ENCODE measurements at regions not wholly inside any gene's neighbourhood (a gene's known extent, or its start where the extent isn't known, plus 50 kb on each side); places are given as distances from the start of the nearest gene placed in this dataset.
A peak's percentile ranks its signal among the peaks of the same experiment; 100 is the strongest.
"Not testable (repeated sequence)": the region's sequence is repeated elsewhere in the genome, so short reads cannot be mapped to it uniquely, and the experiment has no call there.

- DNase-seq = no peak
These were observed 187.4 kb downstream of the ATOH1 start for GRCh38 chr4:94015956-94016355.

- no peak for DNase-seq
These were observed 174.9 kb upstream of the SMARCAD1 start for GRCh38 chr4:94032754-94033153.

- DNase-seq = no peak
These were observed 170.7 kb upstream of the SMARCAD1 start for GRCh38 chr4:94036964-94037363.

DNA sequence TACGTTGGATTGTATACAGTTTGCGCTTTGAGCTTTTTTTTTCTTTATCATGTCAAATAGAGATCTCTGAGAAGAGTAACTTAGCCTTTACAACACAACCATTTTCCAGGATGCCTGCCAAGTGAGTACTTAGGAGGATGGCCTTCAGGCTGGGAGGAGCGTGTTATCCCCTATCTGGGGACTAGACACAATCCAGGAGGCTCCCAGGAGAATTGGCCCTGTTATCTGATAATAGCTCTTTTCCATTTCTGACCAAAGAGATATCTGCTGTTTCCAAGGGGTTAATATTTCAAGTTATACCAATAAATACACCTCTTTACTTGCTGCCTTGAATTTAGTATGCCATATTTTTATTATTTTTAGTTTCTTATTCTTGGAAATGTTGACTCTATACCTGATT, 169.5 kb upstream of the SMARCAD1 start:
- no peak for DNase-seq

GRCh38 chr4:94039226-94039625, 168.4 kb upstream of the SMARCAD1 start:
- DNase-seq = no peak

- not testable (repeated sequence) for DNase-seq
These were observed 163.2 kb upstream of the SMARCAD1 start for GRCh38 chr4:94044471-94044870.

GRCh38 chr4:94063084-94063483, 144.6 kb upstream of the SMARCAD1 start:
- DNase-seq = no peak

GRCh38 chr4:94068753-94069719, 138.6 kb upstream of the SMARCAD1 start:
- no peak for DNase-seq

DNA sequence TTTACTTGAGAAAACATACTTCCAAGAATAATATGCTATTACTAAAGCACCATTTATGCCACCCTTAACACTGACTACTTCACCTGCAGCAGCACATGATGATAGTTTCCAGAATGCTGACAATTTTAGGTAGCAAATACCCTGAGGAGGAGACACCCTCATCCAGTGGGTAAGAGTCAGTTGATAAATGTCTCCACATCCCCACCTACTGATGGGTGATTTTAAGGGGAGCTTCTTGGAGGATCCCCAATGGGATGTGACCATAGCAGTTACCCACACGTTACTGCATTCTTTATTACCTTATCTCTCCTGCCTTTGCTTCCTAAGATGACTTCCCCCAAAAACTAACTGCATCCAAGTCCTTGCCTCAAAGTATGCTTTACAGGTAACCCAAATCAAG, 131.2 kb upstream of the SMARCAD1 start:
- no peak for DNase-seq

DNA sequence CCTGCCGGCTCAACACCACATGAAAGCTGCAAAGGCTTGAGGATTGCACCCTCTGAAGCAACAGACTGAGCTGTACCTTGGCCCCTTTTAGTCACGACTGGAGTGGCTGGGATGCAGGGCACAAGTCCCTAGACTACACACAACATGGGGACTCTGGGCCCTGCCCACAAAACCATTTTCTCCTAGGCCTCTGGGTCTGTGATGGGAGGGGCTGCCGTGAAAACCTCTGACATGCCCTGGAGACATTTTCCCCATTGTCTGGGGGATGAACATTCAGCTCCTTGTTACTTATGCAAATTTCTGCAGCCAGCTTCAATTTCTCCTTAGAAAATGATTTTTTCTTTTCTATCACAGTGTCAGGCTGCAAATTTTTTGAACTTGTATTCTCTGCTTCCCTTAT, 123.5 kb upstream of the SMARCAD1 start:
- DNase-seq = no peak

- not testable (repeated sequence) for DNase-seq
These were observed 108.5 kb upstream of the SMARCAD1 start for GRCh38 chr4:94099141-94099540.

DNA sequence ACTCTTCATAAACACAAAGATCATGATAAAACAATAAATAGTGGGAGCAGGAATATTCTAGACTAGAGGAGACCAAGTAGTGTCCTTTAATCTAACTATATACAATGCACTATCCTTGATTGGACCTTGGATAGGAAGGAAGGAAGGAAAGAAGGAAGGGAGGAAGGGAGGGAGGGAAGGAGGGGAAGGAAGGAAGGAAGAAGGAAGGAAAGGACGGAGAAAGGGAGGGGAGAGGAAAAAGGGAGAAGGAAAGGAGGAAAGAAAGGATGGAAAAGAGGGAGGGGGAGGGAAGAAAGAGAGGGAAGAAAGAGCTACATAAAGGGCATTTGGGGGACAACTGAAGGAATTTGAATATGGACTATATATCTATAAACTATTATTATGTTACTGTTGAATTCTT, 95.0 kb upstream of the SMARCAD1 start:
- DNase-seq = no peak

GRCh38 chr4:94115687-94116086, 92.0 kb upstream of the SMARCAD1 start:
- no peak for DNase-seq

DNA sequence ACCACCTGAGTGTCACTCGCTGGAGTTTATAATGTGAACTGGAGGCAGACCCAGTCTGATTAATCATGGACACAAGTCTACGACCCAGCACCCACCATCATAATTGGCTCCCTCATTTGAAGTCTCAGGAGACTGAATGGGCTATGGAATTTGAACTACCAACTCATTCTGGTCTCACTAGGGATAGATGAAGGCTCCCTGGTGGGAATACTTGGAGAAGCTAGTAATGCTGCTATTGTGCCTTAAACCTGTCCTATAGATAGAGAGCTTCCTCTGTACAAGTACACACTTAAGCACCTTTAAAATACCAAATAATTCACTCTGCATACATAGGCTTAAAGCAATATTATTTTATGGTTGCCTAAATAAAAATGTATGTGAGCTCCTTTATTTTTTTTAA, 90.8 kb upstream of the SMARCAD1 start:
- no peak for DNase-seq

GRCh38 chr4:94126669-94127068, 81.0 kb upstream of the SMARCAD1 start:
- DNase-seq = no peak

DNA sequence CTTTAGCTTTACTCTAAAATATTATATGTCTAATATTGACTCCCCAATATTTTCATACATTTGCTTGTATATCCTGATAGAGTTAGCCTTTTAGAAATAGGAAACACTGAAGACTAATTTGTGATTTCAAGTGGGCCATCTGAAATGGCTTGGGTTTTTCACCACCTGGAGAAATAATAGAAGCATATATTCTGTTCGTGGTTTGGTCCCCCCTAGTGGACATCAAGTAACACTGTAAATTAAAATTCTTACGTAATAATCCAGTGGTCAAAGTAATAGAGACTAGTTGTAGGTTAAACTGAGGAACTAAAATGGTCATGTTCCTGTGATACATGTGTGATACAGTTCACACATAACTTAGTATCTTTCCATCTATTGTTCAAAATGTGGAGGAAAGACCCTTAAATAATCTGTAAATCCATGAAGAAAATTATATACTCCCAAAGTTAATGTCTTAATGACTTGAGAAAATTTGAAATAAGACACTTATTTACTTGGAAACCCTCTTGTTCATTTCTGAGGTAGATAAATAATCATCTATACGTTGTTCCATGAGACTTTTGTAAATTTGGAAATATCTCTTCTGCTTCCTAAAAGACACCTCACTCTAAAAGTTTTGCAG, 79.8 kb upstream of the SMARCAD1 start:
- DNase-seq = peak; percentile 35

DNA sequence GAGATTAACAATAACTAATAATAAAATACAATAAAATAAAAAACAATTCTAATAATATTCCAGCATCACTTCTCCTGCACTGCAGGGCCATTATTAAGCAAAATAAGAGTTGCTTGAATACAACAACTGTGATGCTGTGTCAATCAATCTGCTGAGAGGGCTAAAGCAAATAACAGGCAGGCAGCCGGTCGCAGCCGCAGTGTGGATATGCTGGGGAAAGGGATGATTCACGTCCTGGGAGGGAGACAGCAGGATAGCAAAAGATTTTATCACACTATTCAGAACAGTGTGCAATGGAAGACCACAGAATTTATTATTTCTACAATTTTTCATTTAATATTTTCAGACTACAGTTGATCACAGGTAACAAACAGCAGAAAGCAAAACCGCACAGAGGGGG, 76.5 kb upstream of the SMARCAD1 start:
- DNase-seq = no peak

DNA sequence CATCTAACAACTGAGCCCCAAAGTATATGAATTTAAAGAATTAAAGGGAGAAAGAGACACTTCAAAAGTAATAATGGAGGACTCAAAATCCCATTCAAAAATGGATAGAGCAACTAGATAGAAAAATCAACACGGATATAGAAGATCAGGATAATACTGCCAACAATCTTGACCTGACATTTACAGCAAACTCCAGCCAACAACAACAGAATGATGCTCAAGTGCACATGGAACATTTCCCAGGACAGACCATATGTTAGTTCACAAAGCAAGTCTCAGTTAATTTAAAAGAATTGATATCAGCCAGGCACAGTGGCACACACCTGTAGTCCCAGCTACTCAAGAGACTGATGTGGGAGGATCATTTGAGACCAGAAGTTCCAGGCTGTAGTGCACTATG, 72.0 kb upstream of the SMARCAD1 start:
- DNase-seq = no peak

GRCh38 chr4:94139931-94140612, 67.6 kb upstream of the SMARCAD1 start:
- no peak for DNase-seq

- DNase-seq = no peak
These were observed 66.7 kb upstream of the SMARCAD1 start for GRCh38 chr4:94141001-94141400.

DNA sequence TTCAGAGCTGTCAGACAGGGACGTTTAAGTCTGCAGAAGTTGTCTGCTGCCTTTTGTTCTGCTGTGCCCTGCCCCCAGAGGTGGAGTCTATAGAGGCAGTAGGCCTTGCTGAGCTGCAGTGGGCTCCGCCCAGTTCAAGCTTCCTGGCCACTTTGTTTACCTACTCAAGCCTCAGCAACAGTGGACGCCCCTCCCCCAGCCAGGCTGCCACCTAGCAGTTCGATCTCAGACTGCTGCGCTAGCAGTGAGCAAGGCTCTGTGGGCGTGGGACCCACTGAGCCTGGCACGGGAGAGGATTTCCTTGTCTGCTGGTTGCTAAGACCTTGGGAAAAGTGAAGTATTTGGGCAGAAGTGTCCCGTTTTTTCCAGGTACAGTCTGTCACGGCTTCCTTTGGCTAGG, 59.6 kb upstream of the SMARCAD1 start:
- DNase-seq = not testable (repeated sequence)

DNA sequence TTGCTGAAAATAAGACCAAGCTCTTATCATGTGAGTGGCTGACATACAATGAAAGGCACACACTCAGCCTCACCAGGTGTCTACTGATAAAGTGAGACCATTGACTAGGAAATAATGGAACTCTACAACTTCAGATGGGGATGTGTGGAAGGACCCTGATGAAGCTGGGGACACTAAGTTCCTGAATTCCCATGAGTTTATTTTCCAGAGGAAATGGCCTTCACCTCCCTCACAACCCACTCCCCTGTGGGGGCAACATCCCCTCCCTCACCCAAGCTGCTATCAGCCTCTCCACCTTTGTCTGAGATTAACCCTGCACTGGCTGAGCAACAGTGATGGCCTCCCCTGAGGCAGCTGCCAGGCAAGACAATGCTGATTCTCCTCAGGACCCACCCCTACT, 55.2 kb upstream of the SMARCAD1 start:
- no peak for DNase-seq

- DNase-seq = not testable (repeated sequence)
These were observed 52.3 kb upstream of the SMARCAD1 start for GRCh38 chr4:94155404-94155803.

DNA sequence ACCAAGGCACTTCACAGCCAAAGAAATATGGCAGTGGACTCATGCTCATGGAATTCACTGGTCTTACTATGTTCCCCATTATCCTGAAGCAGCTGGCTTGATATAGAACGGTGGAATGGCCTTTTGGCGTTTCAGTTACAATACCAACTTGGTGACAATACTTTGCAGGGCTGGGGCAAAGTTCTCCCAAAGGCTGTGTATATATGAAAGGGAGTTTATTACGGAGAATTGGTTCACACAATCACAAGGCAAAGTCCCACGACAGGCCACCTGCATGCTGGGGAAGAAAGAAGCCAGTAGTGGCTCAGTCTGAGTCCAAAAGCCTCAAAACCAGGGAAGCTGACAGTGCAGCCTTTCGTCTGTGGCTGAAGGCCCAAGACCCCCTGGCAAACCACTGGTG, 50.8 kb upstream of the SMARCAD1 start:
- DNase-seq = no peak
